GM23248 (cell line): ENCODE measurements at regions not wholly inside any gene's neighbourhood (a gene's known extent, or its start where the extent isn't known, plus 50 kb on each side); places are given as distances from the start of the nearest gene placed in this dataset.

Experiments used
- EZH2 ChIP-seq: fragments of 200-600 bp; sonication (generic); IDR thresholded peaks from 2 replicates; pipeline ENCODE4 v1.6.1; 2018; ENCODE audit warnings: antibody characterized with exemption, mild to moderate bottlenecking; ENCODE audit not compliant: insufficient read depth, poor library complexity, severe bottlenecking
- EZH2phosphoT487 ChIP-seq: fragments of 200-600 bp; sonication (generic); IDR thresholded peaks from 2 replicates; pipeline ENCODE4 v1.6.1; 2018; ENCODE audit warnings: antibody characterized with exemption, moderate library complexity, mild to moderate bottlenecking, low read depth; ENCODE audit not compliant: insufficient read depth

- no peak for TF ChIP-seq EZH2phosphoT487
- TF ChIP-seq EZH2 = no peak
Observed at GRCh38 chrX:113804291-113804690, 779.6 kb upstream of the HTR2C start.
